ENCODE measurements at regions not wholly inside any gene's neighbourhood (a gene's known extent, or its start where the extent isn't known, plus 50 kb on each side); places are given as distances from the start of the nearest gene placed in this dataset.

GRCh38 chr2:181153886-181154285 is 173.5 kb downstream of the UBE2E3 start:
- Histone ChIP-seq H3K4me1 (no peaks in the 10 kb centered on the region), H3K36me3 (no peaks in the 10 kb centered on the region), H3K9me3 (no peaks in the 10 kb centered on the region), H3K4me3 (no peak overlapping the region), H3K27ac (no peak overlapping the region), H3K27me3 (no peaks in the 10 kb centered on the region)
- no peak for DNase-seq (ENCODE audit: extremely low spot score in 2 of 2)
- no peak for TF ChIP-seq POLR2A (IDR thresholded peaks at IDR 0.05)
- TF ChIP-seq POLR2AphosphoS5 (IDR thresholded peaks at IDR 0.05; ENCODE audit: insufficient read depth in 1 of 2, low read depth in 1 of 2) = no peak
- TF ChIP-seq CTCF (IDR thresholded peaks at IDR 0.05) = no peak
- intact Hi-C loops (cut with DNase I) = no loop called here

- H3K4me1 ChIP-seq = no peaks in the 10 kb centered on the region
- H3K36me3 ChIP-seq = no peaks in the 10 kb centered on the region
- no peak overlapping the region for H3K27ac ChIP-seq
- intact Hi-C loops (cut with DNase I) = no loop called here
- H3K9me3 ChIP-seq = no peaks in the 10 kb centered on the region
- no peak overlapping the region for H3K4me3 ChIP-seq
- no peak for DNase-seq (ENCODE audit: extremely low spot score in 2 of 2)
- no peaks in the 10 kb centered on the region for H3K27me3 ChIP-seq
- TF ChIP-seq POLR2A (IDR thresholded peaks at IDR 0.05) (no peak), POLR2AphosphoS5 (IDR thresholded peaks at IDR 0.05; ENCODE audit: insufficient read depth in 1 of 2, low read depth in 1 of 2) (no peak)
Measured at GRCh38 chr2:181157326-181157725, 176.9 kb downstream of the UBE2E3 start.

GRCh38 chr2:181158427-181158826 is 178.0 kb downstream of the UBE2E3 start:
- intact Hi-C loops (cut with DNase I) = no loop called here
- TF ChIP-seq CTCF (IDR thresholded peaks at IDR 0.05) (no peak), POLR2A (IDR thresholded peaks at IDR 0.05) (no peak), POLR2AphosphoS5 (IDR thresholded peaks at IDR 0.05; ENCODE audit: insufficient read depth in 1 of 2, low read depth in 1 of 2) (no peak)

GRCh38 chr2:181161615-181162014 is 181.2 kb downstream of the UBE2E3 start:
- Histone ChIP-seq H3K36me3 (no peaks in the 10 kb centered on the region), H3K4me3 (no peak overlapping the region), H3K4me1 (no peaks in the 10 kb centered on the region), H3K27me3 (no peaks in the 10 kb centered on the region), H3K27ac (no peak overlapping the region), H3K9me3 (no peaks in the 10 kb centered on the region)
- DNase-seq (ENCODE audit: extremely low spot score in 2 of 2) = no peak
- no peak for TF ChIP-seq POLR2A (IDR thresholded peaks at IDR 0.05)
- TF ChIP-seq CTCF (IDR thresholded peaks at IDR 0.05) = no peak
- TF ChIP-seq POLR2AphosphoS5 (IDR thresholded peaks at IDR 0.05; ENCODE audit: insufficient read depth in 1 of 2, low read depth in 1 of 2) = no peak
- intact Hi-C loops (cut with DNase I) = no loop called here

More at GRCh38 chr2:181158427-181158826, 178.0 kb downstream of the UBE2E3 start:
- H3K27ac ChIP-seq = no peak overlapping the region
- no peaks in the 10 kb centered on the region for H3K36me3 ChIP-seq
- H3K27me3 ChIP-seq = no peaks in the 10 kb centered on the region
- no peaks in the 10 kb centered on the region for H3K9me3 ChIP-seq
- no peaks in the 10 kb centered on the region for H3K4me1 ChIP-seq
- DNase-seq (ENCODE audit: extremely low spot score in 2 of 2) = no peak
- H3K4me3 ChIP-seq = no peak overlapping the region

- intact Hi-C loops (cut with DNase I) = no loop called here
- no peak for DNase-seq (ENCODE audit: extremely low spot score in 2 of 2)
- Histone ChIP-seq H3K36me3 (no peaks in the 10 kb centered on the region), H3K27ac (no peak overlapping the region), H3K27me3 (no peaks in the 10 kb centered on the region), H3K4me1 (no peaks in the 10 kb centered on the region), H3K9me3 (no peaks in the 10 kb centered on the region), H3K4me3 (no peak overlapping the region)
- TF ChIP-seq CTCF (IDR thresholded peaks at IDR 0.05) = no peak
- no peak for TF ChIP-seq POLR2A (IDR thresholded peaks at IDR 0.05)
- TF ChIP-seq POLR2AphosphoS5 (IDR thresholded peaks at IDR 0.05; ENCODE audit: insufficient read depth in 1 of 2, low read depth in 1 of 2) = no peak
Measured at GRCh38 chr2:181163139-181163538, 182.7 kb downstream of the UBE2E3 start.

Data from vagina (tissue), 2 donors.